ENCODE measurements at regions not wholly inside any gene's neighbourhood (a gene's known extent, or its start where the extent isn't known, plus 50 kb on each side); places are given as distances from the start of the nearest gene placed in this dataset.
"Not testable (repeated sequence)": the region's sequence is repeated elsewhere in the genome, so short reads cannot be mapped to it uniquely, and the experiment has no call there.

DNA sequence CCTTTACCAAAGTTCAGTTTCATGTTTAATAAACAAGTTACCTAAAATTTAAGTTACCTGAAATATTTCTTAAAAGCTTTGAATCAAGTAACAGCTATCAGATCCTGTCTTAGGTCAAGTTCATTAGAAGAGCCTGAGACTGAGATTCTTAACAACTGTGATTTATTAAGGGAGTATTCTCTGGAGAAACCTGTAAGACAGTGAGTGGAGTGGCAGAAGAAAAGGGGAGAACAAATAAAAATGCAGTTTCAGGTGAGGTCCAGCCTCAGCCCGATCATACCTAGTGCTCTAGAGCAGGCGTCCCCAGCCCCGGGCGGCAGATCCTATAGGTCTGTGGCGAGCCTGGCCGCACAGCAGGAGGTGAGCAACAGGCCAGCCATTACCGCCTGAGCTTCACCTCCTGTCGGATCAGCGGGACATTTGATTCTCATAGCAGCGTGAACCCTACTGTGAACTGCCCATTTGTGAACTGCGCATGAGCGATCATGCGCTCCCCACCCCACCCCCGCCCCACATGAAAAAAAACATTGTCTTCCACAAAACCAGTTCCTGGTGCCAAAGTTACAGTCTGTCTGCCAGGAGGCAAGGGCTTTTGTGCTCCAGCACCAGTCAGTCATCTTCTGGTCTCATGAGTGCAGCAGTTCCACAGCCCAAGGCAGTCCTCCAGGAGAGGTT is 59.2 kb upstream of the ADGRB3 start:
- H3K27me3 ChIP-seq: no peaks in the 10 kb centered on the region
- peak; percentile 54 for DNase-seq
- H3K36me3 ChIP-seq: no peaks in the 10 kb centered on the region
- no peaks in the 10 kb centered on the region for H3K9me3 ChIP-seq
- no peak overlapping the region for H3K4me3 ChIP-seq

DNA sequence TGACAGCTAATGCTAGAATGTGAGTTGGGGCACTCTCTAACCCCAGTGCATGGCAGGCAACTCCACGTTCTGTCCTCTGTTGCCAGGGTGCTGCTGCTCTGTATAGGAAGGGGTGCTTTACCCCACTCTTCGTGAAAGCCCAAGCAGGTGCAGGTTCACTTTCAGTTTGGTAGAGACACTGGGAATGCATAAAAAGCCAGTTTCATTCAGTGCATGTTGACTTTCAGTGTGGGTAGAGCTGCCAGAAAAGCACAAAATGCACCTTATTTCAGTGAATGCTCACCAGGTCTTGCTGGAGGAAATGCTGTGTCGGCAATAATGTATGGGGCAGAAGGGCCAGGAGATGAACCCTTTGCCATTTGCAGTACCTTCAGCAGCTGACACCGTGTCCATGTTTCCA is 62.1 kb upstream of the ADGRB3 start:
- Histone ChIP-seq H3K4me3 (no peak overlapping the region), H3K27me3 (no peaks in the 10 kb centered on the region), H3K9me3 (no peaks in the 10 kb centered on the region), H3K36me3 (no peaks in the 10 kb centered on the region)
- DNase-seq: no peak

DNA sequence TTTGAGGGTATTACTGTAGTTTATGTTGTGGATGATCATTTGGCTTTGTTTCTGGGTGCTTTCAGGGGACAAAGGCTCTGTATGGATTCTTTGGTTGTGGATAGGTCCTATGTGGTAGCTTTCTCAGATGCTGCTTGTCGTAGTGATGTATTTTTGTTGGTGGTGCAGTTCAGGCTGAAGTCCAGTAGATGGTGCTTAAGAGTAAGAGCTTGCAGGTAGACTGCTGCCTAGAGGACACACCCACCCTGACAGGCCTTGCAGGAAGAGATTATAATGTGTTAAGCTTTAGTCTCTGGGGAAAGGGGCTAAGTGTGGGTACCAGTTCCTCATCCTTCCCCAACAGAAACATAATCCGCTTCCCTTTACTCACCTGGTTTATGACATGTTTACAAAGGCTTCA is 62.6 kb upstream of the ADGRB3 start:
- DNase-seq: peak; percentile 10
- Histone ChIP-seq H3K4me3 (no peak overlapping the region), H3K9me3 (no peaks in the 10 kb centered on the region), H3K36me3 (no peaks in the 10 kb centered on the region), H3K27me3 (no peaks in the 10 kb centered on the region)

- H3K27me3 ChIP-seq: no peaks in the 10 kb centered on the region
- H3K9me3 ChIP-seq: no peaks in the 10 kb centered on the region
- no peaks in the 10 kb centered on the region for H3K36me3 ChIP-seq
- DNase-seq: peak; percentile 80
- H3K4me3 ChIP-seq: peak overlapping the region; percentile 22
These were observed 75.4 kb upstream of the ADGRB3 start for GRCh38 chr6:68559716-68560115.

- Histone ChIP-seq H3K36me3 (no peaks in the 10 kb centered on the region), H3K4me3 (peak overlapping the region; percentile 22), H3K27me3 (no peaks in the 10 kb centered on the region), H3K9me3 (no peaks in the 10 kb centered on the region)
- peak; percentile 7 for DNase-seq
These were observed 76.0 kb upstream of the ADGRB3 start for GRCh38 chr6:68559070-68559469.

DNA sequence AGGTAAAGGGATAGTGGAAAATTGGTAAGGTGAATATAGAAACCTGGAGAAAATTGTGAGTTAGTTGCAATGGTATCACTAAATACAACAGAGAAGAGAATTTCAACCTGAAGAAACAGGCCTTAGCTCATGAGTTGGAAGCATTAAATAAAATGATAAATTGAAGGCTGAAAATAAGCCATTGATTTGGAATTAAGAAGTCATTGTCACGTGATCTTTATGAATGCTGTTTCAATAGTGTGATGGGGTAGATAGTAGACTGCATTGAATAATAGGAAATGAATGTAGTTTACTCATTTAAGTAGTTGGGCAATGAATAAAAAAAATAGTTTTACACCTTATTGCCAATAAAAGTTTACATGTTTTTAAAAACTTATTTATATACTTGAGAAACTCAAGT is 88.5 kb upstream of the ADGRB3 start:
- H3K4me3 ChIP-seq: no peak overlapping the region
- H3K36me3 ChIP-seq: no peaks in the 10 kb centered on the region
- H3K27me3 ChIP-seq: no peaks in the 10 kb centered on the region
- H3K9me3 ChIP-seq: no peaks in the 10 kb centered on the region
- no peak for DNase-seq

DNA sequence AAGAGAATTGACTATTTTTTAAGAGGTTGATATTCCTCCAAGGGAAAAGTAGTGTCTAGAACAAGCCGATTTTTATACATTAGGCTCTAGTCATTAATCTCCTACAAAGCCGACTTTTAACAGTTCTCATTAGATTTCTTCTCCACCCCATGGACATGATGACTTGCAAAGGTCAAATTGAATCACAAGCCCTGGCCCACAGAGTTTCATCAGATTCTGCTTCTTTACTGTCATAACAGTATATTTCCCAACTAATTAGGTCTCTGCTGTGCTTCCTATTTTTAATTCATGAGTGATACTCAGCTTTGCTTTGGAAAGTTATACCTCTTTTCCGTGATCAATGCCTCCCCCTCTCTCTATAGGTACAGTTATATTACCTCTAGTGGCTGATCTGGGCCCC is 90.6 kb upstream of the ADGRB3 start:
- DNase-seq: no peak
- Histone ChIP-seq H3K9me3 (no peaks in the 10 kb centered on the region), H3K4me3 (no peak overlapping the region), H3K36me3 (no peaks in the 10 kb centered on the region), H3K27me3 (no peaks in the 10 kb centered on the region)

- Histone ChIP-seq H3K27me3 (no peaks in the 10 kb centered on the region), H3K36me3 (no peaks in the 10 kb centered on the region), H3K9me3 (no peaks in the 10 kb centered on the region), H3K4me3 (no peak overlapping the region)
- DNase-seq: no peak
These were observed 101.7 kb upstream of the ADGRB3 start for GRCh38 chr6:68533339-68533795.

GRCh38 chr6:68527691-68528090 is 107.4 kb upstream of the ADGRB3 start:
- Histone ChIP-seq H3K9me3 (no peaks in the 10 kb centered on the region), H3K27me3 (no peaks in the 10 kb centered on the region), H3K36me3 (no peaks in the 10 kb centered on the region), H3K4me3 (no peak overlapping the region)
- no peak for DNase-seq

- no peak overlapping the region for H3K4me3 ChIP-seq
- H3K9me3 ChIP-seq: no peaks in the 10 kb centered on the region
- no peak for DNase-seq
- no peaks in the 10 kb centered on the region for H3K27me3 ChIP-seq
- H3K36me3 ChIP-seq: no peaks in the 10 kb centered on the region
These were observed 128.2 kb upstream of the ADGRB3 start for GRCh38 chr6:68506911-68507310.

- Histone ChIP-seq H3K4me3 (no peak overlapping the region), H3K9me3 (no peaks in the 10 kb centered on the region), H3K36me3 (no peaks in the 10 kb centered on the region)
These were observed 132.1 kb upstream of the ADGRB3 start for GRCh38 chr6:68502946-68503345.

GRCh38 chr6:68497927-68498326 is 137.2 kb upstream of the ADGRB3 start:
- no peaks in the 10 kb centered on the region for H3K9me3 ChIP-seq
- DNase-seq: no peak
- H3K27me3 ChIP-seq: no peaks in the 10 kb centered on the region
- H3K4me3 ChIP-seq: no peak overlapping the region
- no peaks in the 10 kb centered on the region for H3K36me3 ChIP-seq

More at GRCh38 chr6:68502946-68503345, 132.1 kb upstream of the ADGRB3 start:
- no peak for DNase-seq
- no peaks in the 10 kb centered on the region for H3K27me3 ChIP-seq

DNA sequence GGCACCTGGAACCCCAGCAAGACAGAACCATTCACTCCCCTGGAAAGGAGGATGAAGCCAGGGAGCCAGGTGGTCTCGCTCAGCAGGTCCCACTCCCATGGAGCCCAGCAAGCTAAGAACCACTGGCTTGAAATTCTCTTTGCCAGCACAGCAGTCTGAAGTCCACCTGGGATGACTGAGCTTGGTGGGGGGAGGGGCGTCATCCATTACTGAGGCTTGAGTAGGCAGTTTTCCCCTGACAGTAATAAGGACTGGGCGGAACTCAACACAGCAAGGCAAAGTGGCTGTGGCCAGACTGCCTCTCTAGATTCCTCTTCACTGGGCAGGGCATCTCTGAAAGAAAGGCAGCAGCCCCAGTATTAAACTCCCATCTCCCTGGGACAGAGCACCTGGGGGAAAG is 140.2 kb upstream of the ADGRB3 start:
- not testable (repeated sequence) for H3K9me3 ChIP-seq, H3K36me3 ChIP-seq, H3K4me3 ChIP-seq, DNase-seq, H3K27me3 ChIP-seq

GRCh38 chr6:68476611-68477010 is 158.5 kb upstream of the ADGRB3 start:
- Histone ChIP-seq H3K36me3 (no peaks in the 10 kb centered on the region), H3K9me3 (no peaks in the 10 kb centered on the region), H3K27me3 (no peaks in the 10 kb centered on the region), H3K4me3 (no peak overlapping the region)
- no peak for DNase-seq

GRCh38 chr6:68473433-68474210 is 161.5 kb upstream of the ADGRB3 start:
- no peak for DNase-seq
- no peaks in the 10 kb centered on the region for H3K27me3 ChIP-seq
- no peak overlapping the region for H3K4me3 ChIP-seq
- H3K9me3 ChIP-seq: no peaks in the 10 kb centered on the region
- H3K36me3 ChIP-seq: no peaks in the 10 kb centered on the region

DNA sequence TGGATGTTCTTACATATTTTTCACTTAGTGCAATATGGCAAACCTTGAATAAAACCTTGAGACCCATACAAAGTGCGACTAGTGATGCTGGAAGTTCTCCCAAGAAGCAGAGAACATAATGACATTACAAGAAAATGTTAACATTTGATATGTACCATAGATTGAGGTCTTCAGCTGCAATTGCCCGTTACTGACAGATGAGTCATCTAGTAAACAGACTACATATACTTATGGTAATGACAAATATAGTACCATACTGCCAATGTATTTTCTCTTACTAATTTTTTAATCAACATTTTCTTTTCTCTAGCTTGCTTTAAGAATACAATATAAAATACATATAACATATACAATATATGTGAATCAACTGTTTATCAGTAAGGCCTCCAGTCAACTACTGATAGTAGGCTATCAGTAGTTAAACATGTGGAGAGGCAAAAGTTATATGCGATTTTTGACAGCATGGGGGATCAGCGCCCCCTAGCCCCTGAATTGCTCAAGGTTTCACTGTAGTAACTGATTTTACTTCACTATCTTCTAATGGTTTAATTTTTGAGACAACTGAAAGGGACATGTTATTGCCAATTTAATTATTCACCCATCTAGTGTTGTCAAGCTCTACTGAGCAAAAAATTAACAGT is 166.7 kb upstream of the ADGRB3 start:
- no peak for DNase-seq
- H3K9me3 ChIP-seq: no peaks in the 10 kb centered on the region
- no peak overlapping the region for H3K4me3 ChIP-seq
- H3K36me3 ChIP-seq: no peaks in the 10 kb centered on the region
- H3K27me3 ChIP-seq: no peaks in the 10 kb centered on the region

DNA sequence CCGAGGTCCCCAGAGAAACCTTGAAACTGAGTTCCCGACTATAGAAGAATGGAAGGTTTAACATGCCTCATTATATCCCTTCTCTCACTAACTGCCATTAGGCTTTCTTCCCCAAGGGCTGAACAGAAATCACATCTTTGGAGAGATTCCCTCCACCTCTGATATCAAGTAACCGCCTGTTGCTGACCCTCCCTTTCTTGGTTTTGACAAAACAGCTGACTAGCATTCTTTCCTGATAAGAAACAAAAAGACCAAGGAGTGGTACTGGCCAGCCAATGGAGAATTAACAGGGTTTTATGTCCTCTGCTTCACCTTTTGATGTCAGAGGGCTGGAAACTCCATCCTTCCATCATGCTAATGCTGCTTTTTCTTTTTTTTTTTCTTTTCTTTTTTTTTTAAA is 176.6 kb upstream of the ADGRB3 start:
- DNase-seq: no peak
- Histone ChIP-seq H3K27me3 (no peaks in the 10 kb centered on the region), H3K4me3 (no peak overlapping the region), H3K9me3 (no peaks in the 10 kb centered on the region), H3K36me3 (no peaks in the 10 kb centered on the region)

- H3K9me3 ChIP-seq: no peaks in the 10 kb centered on the region
- H3K36me3 ChIP-seq: no peaks in the 10 kb centered on the region
- DNase-seq: no peak
- H3K27me3 ChIP-seq: no peaks in the 10 kb centered on the region
- H3K4me3 ChIP-seq: no peak overlapping the region
These were observed 188.0 kb upstream of the ADGRB3 start for GRCh38 chr6:68447112-68447511.

All from MG63 (cell line).